ENCODE measurements at regions not wholly inside any gene's neighbourhood (a gene's known extent, or its start where the extent isn't known, plus 50 kb on each side); places are given as distances from the start of the nearest gene placed in this dataset.

DNA sequence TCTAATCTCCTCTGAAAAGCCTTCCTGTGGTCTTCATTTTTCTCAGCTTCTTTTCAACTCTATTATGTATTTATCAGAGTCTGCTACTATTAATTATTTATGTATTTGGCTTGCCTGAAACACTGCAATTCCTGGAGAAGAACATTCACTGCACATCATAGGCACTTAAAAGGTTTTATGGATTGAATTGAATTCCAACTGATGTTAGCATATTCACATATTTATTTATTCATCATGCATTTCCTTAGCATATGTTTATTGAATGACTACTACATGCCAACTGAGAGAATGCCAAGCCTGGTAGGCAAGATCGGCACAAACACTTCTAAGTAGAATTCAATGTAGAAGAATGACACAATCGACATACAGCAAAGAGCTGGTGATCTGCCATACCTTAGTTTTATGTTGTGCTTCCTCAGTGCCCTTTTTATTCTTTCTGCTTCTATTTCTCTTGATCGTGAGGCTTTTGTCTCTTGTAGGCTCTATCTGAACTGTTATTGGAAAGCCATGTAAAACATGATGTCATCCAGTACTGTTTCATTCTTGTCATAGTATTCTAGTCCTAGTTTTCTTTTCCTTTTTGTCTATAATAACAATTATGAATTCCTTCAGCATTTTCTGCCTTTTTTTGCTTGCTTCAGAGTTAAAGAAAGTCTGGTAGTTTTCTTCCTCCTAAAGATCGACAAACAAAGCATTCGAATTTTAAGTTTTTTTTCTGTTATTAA is 454.2 kb downstream of the TLE4 start:
- Mint-ChIP-seq H3K27ac (no peak overlapping the region), H3K4me1 (no peaks in the 10 kb centered on the region), H3K27me3 (peaks cover 2 to 4% of the 10 kb centered on the region in 2 donors), H3K4me3 (no peak overlapping the region), H3K9me3 (peaks cover 0 to 2% (median 0%) of the 10 kb centered on the region in 5 donors), H3K36me3 (no peaks in the 10 kb centered on the region)
- Histone ChIP-seq H3K9me3 (ENCODE audit: low read length) (no peaks in the 10 kb centered on the region), H3K36me3 (ENCODE audit: insufficient read depth, low read length) (no peaks in the 10 kb centered on the region), H3K4me1 (ENCODE audit: insufficient read depth, low read length) (no peaks in the 10 kb centered on the region), H3K27me3 (ENCODE audit: insufficient read depth, low read length, poor library complexity, severe bottlenecking) (no peaks in the 10 kb centered on the region), H3K27ac (ENCODE audit: low read depth, low read length) (no peak overlapping the region), H3K4me3 (ENCODE audit: low read length) (no peak overlapping the region)
- ChIA-PET POLR2A (no interaction called here), CTCF (no interaction called here)
- no peak for DNase-seq

DNA sequence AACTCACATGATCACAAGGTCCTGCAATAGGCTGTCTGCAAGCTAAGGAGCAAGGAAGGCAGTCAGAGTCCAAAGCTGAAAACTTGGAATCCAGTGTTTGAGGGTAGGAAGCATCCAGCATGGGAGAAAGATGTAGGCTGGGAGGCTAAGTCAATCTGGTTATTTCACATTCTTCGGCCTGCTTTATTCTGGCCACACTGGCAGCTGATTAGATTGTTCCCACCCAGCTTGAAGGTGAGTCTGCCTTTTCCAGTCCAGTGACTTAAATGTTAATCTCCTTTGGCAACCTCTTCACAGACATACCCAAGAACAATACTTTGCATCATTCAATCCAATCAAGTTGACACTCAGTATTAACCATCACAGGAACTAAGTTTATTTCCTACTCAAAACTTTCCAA is 453.4 kb downstream of the TLE4 start:
- no peaks in the 10 kb centered on the region for H3K36me3 ChIP-seq (ENCODE audit: insufficient read depth, low read length)
- H3K27me3 Mint-ChIP-seq: peaks cover 2 to 6% of the 10 kb centered on the region in 2 donors
- H3K4me1 ChIP-seq (ENCODE audit: insufficient read depth, low read length): no peaks in the 10 kb centered on the region
- no peaks in the 10 kb centered on the region for H3K4me1 Mint-ChIP-seq
- H3K36me3 Mint-ChIP-seq: no peaks in the 10 kb centered on the region
- peaks cover 0 to 2% (median 0%) of the 10 kb centered on the region in 5 donors for H3K9me3 Mint-ChIP-seq
- no peak for DNase-seq
- H3K9me3 ChIP-seq (ENCODE audit: low read length): no peaks in the 10 kb centered on the region
- H3K27me3 ChIP-seq (ENCODE audit: insufficient read depth, low read length, poor library complexity, severe bottlenecking): no peaks in the 10 kb centered on the region
- CTCF ChIA-PET: no interaction called here
- no peak overlapping the region for H3K4me3 Mint-ChIP-seq
- H3K27ac Mint-ChIP-seq: no peak overlapping the region
- POLR2A ChIA-PET: no interaction called here
- H3K4me3 ChIP-seq (ENCODE audit: low read length): no peak overlapping the region
- no peak overlapping the region for H3K27ac ChIP-seq (ENCODE audit: low read depth, low read length)

DNA sequence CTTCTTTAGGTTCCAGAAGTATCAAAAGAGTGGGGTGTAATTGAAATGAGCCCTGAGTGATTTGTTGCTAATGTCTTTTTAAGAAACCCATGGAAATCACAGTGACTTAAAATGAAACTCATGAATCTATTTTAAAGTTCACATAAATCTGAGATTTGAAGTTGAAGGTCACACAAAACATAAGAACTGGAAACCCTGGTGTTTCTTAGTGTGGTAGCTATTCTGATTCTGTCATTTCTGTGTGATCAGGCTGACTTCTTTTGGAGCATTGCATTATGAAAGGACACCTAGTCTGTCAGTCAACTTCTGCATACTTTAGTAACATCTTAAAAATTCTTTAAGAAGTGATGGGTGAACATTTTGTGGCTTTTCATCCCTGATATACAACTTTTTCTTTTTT is 448.8 kb downstream of the TLE4 start:
- H3K27ac Mint-ChIP-seq: no peak overlapping the region
- Histone ChIP-seq H3K9me3 (ENCODE audit: low read length) (no peaks in the 10 kb centered on the region), H3K4me1 (ENCODE audit: insufficient read depth, low read length) (no peaks in the 10 kb centered on the region), H3K27me3 (ENCODE audit: insufficient read depth, low read length, poor library complexity, severe bottlenecking) (no peaks in the 10 kb centered on the region), H3K27ac (ENCODE audit: low read depth, low read length) (no peak overlapping the region), H3K36me3 (ENCODE audit: insufficient read depth, low read length) (no peaks in the 10 kb centered on the region), H3K4me3 (ENCODE audit: low read length) (no peak overlapping the region)
- H3K36me3 Mint-ChIP-seq: no peaks in the 10 kb centered on the region
- H3K9me3 Mint-ChIP-seq: no peaks in the 10 kb centered on the region
- DNase-seq: no peak
- ChIA-PET POLR2A (no interaction called here), CTCF (no interaction called here)
- no peaks in the 10 kb centered on the region for H3K4me1 Mint-ChIP-seq
- H3K4me3 Mint-ChIP-seq: no peak overlapping the region
- peaks cover 2 to 6% of the 10 kb centered on the region in 2 donors for H3K27me3 Mint-ChIP-seq

DNA sequence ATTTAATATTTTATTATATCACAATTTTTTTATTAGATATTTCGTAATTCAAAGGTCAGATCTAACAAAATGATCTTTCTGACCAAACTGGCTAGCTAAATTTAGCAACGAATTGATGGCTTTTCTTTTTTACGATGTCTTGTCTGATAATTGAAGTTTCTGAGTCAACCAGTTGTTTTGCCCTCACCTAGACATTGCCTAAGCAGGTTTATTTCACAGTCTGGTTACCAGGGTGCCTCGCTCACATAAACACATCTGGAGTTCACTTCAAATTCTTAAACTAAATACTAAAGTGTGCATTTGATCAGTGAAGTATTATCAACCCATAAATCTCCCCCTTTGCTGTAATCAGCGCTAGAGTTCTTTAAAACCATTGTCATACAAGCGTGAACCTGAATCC is 448.3 kb downstream of the TLE4 start:
- Histone ChIP-seq H3K27ac (ENCODE audit: low read depth, low read length) (no peak overlapping the region), H3K4me3 (ENCODE audit: low read length) (no peak overlapping the region), H3K4me1 (ENCODE audit: insufficient read depth, low read length) (no peaks in the 10 kb centered on the region), H3K36me3 (ENCODE audit: insufficient read depth, low read length) (no peaks in the 10 kb centered on the region), H3K9me3 (ENCODE audit: low read length) (no peaks in the 10 kb centered on the region), H3K27me3 (ENCODE audit: insufficient read depth, low read length, poor library complexity, severe bottlenecking) (no peaks in the 10 kb centered on the region)
- H3K4me3 Mint-ChIP-seq: no peak overlapping the region
- H3K36me3 Mint-ChIP-seq: no peaks in the 10 kb centered on the region
- no peaks in the 10 kb centered on the region for H3K4me1 Mint-ChIP-seq
- H3K27ac Mint-ChIP-seq: no peak overlapping the region
- H3K27me3 Mint-ChIP-seq: peaks cover 2 to 6% of the 10 kb centered on the region in 2 donors
- H3K9me3 Mint-ChIP-seq: peaks cover 0 to 2% (median 0%) of the 10 kb centered on the region in 5 donors
- no peak for DNase-seq
- POLR2A ChIA-PET: no interaction called here
- CTCF ChIA-PET: no interaction called here

DNA sequence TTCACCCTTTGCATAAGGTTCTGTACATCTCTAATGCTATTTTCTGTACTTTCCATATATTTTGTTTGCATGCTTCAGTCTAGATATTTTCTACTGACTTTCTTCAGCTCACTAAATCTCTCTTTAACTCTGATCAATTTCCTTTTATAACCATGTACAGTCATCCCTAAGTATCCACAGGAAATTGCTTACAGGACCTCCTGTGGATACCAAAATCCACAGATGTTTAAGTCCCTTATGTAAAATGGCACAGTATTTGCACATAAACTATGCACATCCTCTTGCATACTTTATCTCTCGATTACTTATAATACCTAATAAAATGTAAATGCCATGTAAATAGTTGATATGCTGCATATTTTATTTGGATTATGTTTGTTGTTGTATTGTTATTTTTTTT is 442.1 kb downstream of the TLE4 start:
- Histone ChIP-seq H3K4me1 (ENCODE audit: insufficient read depth, low read length) (no peaks in the 10 kb centered on the region), H3K9me3 (ENCODE audit: low read length) (no peaks in the 10 kb centered on the region), H3K4me3 (ENCODE audit: low read length) (no peak overlapping the region), H3K27ac (ENCODE audit: low read depth, low read length) (no peak overlapping the region), H3K27me3 (ENCODE audit: insufficient read depth, low read length, poor library complexity, severe bottlenecking) (no peaks in the 10 kb centered on the region), H3K36me3 (ENCODE audit: insufficient read depth, low read length) (no peaks in the 10 kb centered on the region)
- CTCF ChIA-PET: no interaction called here
- H3K9me3 Mint-ChIP-seq: peaks cover 4 to 12% (median 10%) of the 10 kb centered on the region in 5 donors
- peaks cover 0 to 25% of the 10 kb centered on the region in 2 donors for H3K27me3 Mint-ChIP-seq
- POLR2A ChIA-PET: no interaction called here
- H3K4me1 Mint-ChIP-seq: no peaks in the 10 kb centered on the region
- no peak overlapping the region for H3K4me3 Mint-ChIP-seq
- DNase-seq: no peak
- no peak overlapping the region for H3K27ac Mint-ChIP-seq
- no peaks in the 10 kb centered on the region for H3K36me3 Mint-ChIP-seq

DNA sequence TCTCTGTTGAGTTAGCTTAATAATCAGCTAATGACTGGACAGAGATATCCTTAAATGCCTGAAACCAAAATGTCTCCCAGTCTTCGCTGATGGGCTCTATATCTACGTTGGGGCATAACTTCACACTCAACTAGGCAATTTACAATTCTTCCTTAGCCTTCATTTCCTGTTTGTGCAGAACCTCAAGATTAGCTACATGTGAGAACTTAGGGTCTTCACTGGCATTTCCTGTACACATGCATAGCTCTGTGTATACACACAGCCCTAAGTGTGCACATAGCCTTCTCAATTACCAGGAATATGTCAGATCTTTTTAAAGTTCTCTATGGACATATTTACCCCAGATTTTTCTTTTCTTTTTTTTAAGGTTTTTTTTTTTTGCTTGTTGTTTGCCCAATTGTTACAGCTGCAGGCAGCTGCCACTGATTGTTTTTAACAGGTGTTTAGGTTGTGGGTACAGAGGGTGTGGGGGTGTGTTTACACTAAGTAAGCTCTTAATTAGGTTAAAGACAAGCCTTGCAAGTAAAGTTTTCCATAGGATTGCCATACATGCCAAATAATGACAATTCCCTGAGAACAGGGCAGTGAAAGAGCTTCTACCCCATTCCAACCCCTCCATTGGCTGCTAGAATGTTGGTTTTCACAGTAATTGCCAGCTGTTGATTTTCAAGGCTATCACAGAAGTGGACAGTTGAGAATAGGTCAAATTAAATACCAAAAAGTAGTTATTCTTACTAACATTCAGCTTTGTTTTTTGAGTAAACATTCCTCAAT is 441.0 kb downstream of the TLE4 start:
- H3K4me3 ChIP-seq (ENCODE audit: low read length): no peak overlapping the region
- POLR2A ChIA-PET: no interaction called here
- H3K36me3 Mint-ChIP-seq: no peaks in the 10 kb centered on the region
- peaks cover 0 to 26% of the 10 kb centered on the region in 2 donors for H3K27me3 Mint-ChIP-seq
- no peaks in the 10 kb centered on the region for H3K27me3 ChIP-seq (ENCODE audit: insufficient read depth, low read length, poor library complexity, severe bottlenecking)
- no peak overlapping the region for H3K27ac Mint-ChIP-seq
- no peak for DNase-seq
- no peaks in the 10 kb centered on the region for H3K9me3 ChIP-seq (ENCODE audit: low read length)
- no peaks in the 10 kb centered on the region for H3K4me1 ChIP-seq (ENCODE audit: insufficient read depth, low read length)
- no peaks in the 10 kb centered on the region for H3K4me1 Mint-ChIP-seq
- H3K36me3 ChIP-seq (ENCODE audit: insufficient read depth, low read length): no peaks in the 10 kb centered on the region
- H3K27ac ChIP-seq (ENCODE audit: low read depth, low read length): no peak overlapping the region
- peaks cover 4 to 12% (median 10%) of the 10 kb centered on the region in 5 donors for H3K9me3 Mint-ChIP-seq
- no peak overlapping the region for H3K4me3 Mint-ChIP-seq
- CTCF ChIA-PET: no interaction called here

DNA sequence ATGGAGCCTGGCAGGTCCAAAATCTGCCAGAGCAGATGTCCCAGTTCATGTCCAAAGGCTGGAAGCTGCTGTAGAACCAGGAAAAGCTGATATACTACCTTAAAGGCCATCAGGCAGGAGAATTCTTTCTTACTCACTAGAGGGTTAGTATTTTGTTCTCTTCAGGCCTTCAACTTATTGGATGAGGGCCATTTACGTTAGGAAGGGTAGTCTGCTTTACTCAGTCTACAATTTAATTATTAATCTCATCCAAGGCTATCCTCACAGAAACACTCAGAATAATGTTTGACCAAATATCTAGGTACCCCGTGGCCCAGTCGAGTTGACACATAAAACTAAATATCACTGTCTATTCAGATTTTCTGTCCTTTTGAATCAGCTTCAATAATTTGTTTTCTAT is 437.4 kb downstream of the TLE4 start:
- no peak overlapping the region for H3K4me3 ChIP-seq (ENCODE audit: low read length)
- H3K4me3 Mint-ChIP-seq: no peak overlapping the region
- H3K4me1 ChIP-seq (ENCODE audit: insufficient read depth, low read length): no peaks in the 10 kb centered on the region
- no peak overlapping the region for H3K27ac ChIP-seq (ENCODE audit: low read depth, low read length)
- POLR2A ChIA-PET: no interaction called here
- no peaks in the 10 kb centered on the region for H3K9me3 ChIP-seq (ENCODE audit: low read length)
- no peaks in the 10 kb centered on the region for H3K4me1 Mint-ChIP-seq
- peaks cover 0 to 21% of the 10 kb centered on the region in 2 donors for H3K27me3 Mint-ChIP-seq
- DNase-seq: no peak
- H3K36me3 ChIP-seq (ENCODE audit: insufficient read depth, low read length): no peaks in the 10 kb centered on the region
- no peaks in the 10 kb centered on the region for H3K27me3 ChIP-seq (ENCODE audit: insufficient read depth, low read length, poor library complexity, severe bottlenecking)
- CTCF ChIA-PET: no interaction called here
- peaks cover 4 to 10% (median 10%) of the 10 kb centered on the region in 5 donors for H3K9me3 Mint-ChIP-seq
- H3K36me3 Mint-ChIP-seq: no peaks in the 10 kb centered on the region
- H3K27ac Mint-ChIP-seq: no peak overlapping the region

DNA sequence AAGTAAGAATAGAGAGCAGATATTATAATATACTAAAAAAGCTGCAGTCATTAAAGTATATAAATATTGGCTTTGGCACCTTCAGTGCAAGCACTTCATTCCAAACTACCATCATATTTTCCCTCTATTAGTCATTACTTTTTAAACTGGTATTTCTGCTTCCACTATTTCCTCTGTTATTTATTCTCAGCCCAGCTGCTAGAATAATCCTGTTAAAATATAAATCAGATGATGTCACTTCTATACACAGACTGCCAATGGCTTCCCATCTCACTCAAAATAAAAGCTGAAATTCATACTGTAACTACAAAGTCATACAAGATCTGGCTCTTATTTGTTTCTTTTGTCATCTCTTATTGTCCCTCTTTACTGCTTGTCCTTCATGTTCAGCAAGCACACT is 432.9 kb downstream of the TLE4 start:
- H3K9me3 Mint-ChIP-seq: no peaks in the 10 kb centered on the region
- Histone ChIP-seq H3K4me1 (ENCODE audit: insufficient read depth, low read length) (no peaks in the 10 kb centered on the region), H3K9me3 (ENCODE audit: low read length) (no peaks in the 10 kb centered on the region), H3K4me3 (ENCODE audit: low read length) (no peak overlapping the region), H3K27ac (ENCODE audit: low read depth, low read length) (no peak overlapping the region), H3K36me3 (ENCODE audit: insufficient read depth, low read length) (no peaks in the 10 kb centered on the region), H3K27me3 (ENCODE audit: insufficient read depth, low read length, poor library complexity, severe bottlenecking) (no peaks in the 10 kb centered on the region)
- ChIA-PET POLR2A (no interaction called here), CTCF (no interaction called here)
- no peaks in the 10 kb centered on the region for H3K36me3 Mint-ChIP-seq
- H3K4me1 Mint-ChIP-seq: no peaks in the 10 kb centered on the region
- H3K27ac Mint-ChIP-seq: no peak overlapping the region
- DNase-seq: no peak
- H3K27me3 Mint-ChIP-seq: peaks cover 0 to 7% of the 10 kb centered on the region in 2 donors
- H3K4me3 Mint-ChIP-seq: no peak overlapping the region
